AG04449 (cell line): ENCODE measurements at regions not wholly inside any gene's neighbourhood (a gene's known extent, or its start where the extent isn't known, plus 50 kb on each side); places are given as distances from the start of the nearest gene placed in this dataset.
"Not testable (repeated sequence)": the region's sequence is repeated elsewhere in the genome, so short reads cannot be mapped to it uniquely, and the experiment has no call there.

Source experiments
- CTCF ChIA-PET: fragments of 350-600 bp; formaldehyde crosslinking; extraction: SDS; loops from one replicate; lab custom pipeline; 2021; ENCODE audit warnings: antibody characterized with exemption; lab: Yijun Ruan, JAX
- POLR2A ChIA-PET: fragments of 400-600, 350-600 bp; formaldehyde crosslinking; extraction: SDS; loops from one replicate; lab custom pipeline; 2020; ENCODE audit warnings: antibody characterized with exemption, inconsistent platforms; lab: Yijun Ruan, JAX
- DNase-seq: peaks from one replicate; pipeline ENCODE4 v3.0.0-alpha.2; 2010; ENCODE audit warnings: low read depth, low spot score
- H3K4me3 ChIP-seq: 2 replicates; pipeline ENCODE4 v1.5.1; 2011; ENCODE audit warnings: low read depth, mild to moderate bottlenecking, control low read depth, low read length
- TF ChIP-seq, protein P1 (sequence below): IDR thresholded peaks from one replicate; pipeline ENCODE4 v1.5.1; 2011; ENCODE audit warnings: mild to moderate bottlenecking, moderate library complexity, low read length, control low read depth, inconsistent platforms; ENCODE audit not compliant: insufficient read depth; ENCODE audit errors: missing control alignments

DNA sequence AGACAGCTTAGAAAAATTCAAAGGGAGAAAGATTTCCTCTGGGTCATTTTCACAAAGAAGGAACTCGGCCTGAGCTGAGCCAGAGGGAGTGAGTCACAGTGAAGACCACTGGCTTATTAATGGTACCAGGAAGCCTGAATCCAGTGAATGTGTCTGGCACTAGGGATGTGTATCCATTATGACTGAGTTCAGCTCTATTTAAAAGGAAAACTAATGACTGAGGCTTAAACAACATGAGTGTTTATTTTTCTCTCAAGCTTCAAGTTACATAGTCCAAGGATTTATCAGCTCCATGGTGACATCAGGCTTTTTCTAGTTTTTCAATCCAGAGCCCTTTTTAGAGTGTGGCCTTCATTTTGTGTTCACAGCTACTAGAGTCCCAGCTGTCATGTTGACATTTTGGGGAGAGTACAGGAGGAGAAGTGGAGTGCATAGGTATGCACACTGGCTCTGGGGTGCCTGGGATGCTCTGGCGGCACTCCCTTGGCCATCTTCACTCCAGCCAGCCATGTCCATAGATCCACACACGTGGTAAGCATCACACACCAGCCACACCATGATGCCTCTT lies 159.5 kb upstream of the ERCC6L2 start:
- ChIA-PET CTCF (no interaction called here), POLR2A (no interaction called here)
- no peak overlapping the region for H3K4me3 ChIP-seq
- TF ChIP-seq, protein P1, sequence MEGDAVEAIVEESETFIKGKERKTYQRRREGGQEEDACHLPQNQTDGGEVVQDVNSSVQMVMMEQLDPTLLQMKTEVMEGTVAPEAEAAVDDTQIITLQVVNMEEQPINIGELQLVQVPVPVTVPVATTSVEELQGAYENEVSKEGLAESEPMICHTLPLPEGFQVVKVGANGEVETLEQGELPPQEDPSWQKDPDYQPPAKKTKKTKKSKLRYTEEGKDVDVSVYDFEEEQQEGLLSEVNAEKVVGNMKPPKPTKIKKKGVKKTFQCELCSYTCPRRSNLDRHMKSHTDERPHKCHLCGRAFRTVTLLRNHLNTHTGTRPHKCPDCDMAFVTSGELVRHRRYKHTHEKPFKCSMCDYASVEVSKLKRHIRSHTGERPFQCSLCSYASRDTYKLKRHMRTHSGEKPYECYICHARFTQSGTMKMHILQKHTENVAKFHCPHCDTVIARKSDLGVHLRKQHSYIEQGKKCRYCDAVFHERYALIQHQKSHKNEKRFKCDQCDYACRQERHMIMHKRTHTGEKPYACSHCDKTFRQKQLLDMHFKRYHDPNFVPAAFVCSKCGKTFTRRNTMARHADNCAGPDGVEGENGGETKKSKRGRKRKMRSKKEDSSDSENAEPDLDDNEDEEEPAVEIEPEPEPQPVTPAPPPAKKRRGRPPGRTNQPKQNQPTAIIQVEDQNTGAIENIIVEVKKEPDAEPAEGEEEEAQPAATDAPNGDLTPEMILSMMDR = no peak
- no peak for DNase-seq

DNA sequence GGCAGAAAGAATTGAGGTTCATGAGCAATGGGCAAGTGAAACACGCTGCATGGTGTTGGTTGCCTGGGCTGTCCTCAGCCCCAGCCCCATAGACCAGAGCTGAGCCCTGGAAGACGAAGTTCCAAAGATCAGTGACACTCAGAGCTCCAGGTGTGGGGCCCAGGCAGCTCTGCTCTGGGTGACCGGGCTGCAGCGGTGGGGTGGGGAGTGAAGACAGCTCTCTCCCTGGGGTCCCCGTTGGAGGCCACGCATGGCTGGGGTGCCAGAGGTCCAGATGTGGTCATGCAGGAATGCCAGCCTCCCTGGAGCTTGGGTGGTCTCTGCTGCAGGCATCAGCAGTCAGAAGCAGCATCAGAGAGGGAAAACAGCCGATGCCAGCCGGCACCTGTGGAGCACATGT lies 165.0 kb upstream of the ERCC6L2 start:
- TF ChIP-seq, protein P1 = no peak
- DNase-seq = no peak
- ChIA-PET POLR2A (no interaction called here), CTCF (no interaction called here)
- no peak overlapping the region for H3K4me3 ChIP-seq

DNA sequence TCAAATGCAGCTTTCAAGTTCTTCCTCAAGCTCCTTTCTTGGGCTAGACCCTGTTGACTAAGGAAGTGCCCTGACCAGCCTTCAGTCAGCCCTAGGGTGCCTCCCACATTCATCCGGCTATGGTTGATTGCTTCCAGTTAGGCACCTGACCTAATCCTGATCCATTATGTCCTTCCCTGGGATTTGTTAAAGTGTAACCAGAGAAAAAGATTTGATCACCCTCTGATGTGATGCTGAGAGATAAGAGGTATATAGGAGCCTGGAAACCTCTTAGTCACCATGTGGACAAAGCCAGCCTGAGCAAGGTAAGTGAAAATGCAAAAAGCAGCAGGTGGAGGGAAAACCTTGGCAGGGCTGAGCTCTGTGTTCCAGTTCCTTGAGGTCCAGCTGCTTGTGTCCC lies 178.8 kb upstream of the ERCC6L2 start:
- ChIA-PET POLR2A (no interaction called here), CTCF (no interaction called here)
- TF ChIP-seq, protein P1 = no peak
- no peak for DNase-seq
- H3K4me3 ChIP-seq = no peak overlapping the region

DNA sequence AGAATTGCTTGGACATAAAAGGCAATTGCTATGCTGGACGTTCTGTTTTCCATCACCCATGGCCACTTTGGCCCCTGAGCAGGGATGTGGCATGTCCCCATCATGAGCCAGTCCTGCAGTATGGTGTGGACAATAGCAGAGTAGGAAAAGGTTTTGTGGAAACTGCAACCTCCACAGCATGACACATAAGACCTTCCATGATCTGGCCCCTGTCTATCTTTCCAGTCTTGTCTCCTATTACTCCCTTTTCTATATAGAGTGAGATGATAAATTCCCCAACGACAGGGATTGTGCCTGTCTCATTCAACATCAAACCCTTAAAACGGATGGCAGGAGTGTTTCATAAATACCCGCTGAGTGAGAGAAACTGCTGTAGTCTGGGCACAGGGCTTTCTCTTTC lies 174.7 kb upstream of the PTCH1 start:
- CTCF ChIA-PET = no interaction called here
- TF ChIP-seq, protein P1 = no peak
- POLR2A ChIA-PET = no interaction called here

DNA sequence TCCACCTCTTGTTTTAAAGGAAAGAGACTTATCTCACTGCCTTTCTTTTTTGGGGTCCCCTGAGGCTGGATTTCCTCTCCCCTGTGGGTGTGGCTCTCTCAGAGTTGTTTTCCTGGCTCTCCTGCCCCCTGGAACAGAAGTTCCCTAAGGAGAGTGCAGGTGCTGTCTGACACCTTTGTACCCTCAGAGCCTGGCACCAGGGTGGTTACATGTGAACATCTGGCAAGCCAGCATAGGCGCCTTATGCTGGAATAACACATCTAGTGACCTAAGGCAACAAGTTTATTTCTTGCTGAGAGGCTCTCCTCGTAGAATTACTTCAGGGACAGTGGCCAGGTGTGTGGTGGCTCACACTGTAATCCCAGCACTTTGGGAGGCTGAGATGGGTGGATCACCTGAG lies 172.9 kb upstream of the PTCH1 start:
- H3K4me3 ChIP-seq = no peak overlapping the region
- ChIA-PET POLR2A (no interaction called here), CTCF (no interaction called here)
- no peak for DNase-seq
- TF ChIP-seq, protein P1 = no peak

More for the DNA sequence above, 174.7 kb upstream of the PTCH1 start:
- no peak overlapping the region for H3K4me3 ChIP-seq
- no peak for DNase-seq

DNA sequence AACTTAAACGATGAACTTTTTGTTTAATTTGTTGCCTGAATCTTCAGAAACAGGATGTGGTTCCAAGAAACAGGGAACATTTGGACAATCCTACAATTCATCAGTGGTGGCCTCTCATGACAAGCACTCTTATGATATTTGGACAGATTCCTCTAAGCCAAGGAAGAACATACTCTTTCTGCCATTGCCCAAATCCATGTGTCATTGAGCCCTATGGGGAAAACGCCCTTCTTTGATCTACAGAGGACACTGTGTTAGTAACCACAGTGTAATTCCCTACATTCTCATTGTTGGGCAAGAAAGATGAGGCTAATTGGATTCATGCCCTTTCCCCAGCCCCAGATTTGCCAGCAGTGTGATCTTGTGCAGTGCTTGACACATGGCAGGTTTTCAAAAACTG lies 167.7 kb upstream of the PTCH1 start:
- POLR2A ChIA-PET = no interaction called here

DNA sequence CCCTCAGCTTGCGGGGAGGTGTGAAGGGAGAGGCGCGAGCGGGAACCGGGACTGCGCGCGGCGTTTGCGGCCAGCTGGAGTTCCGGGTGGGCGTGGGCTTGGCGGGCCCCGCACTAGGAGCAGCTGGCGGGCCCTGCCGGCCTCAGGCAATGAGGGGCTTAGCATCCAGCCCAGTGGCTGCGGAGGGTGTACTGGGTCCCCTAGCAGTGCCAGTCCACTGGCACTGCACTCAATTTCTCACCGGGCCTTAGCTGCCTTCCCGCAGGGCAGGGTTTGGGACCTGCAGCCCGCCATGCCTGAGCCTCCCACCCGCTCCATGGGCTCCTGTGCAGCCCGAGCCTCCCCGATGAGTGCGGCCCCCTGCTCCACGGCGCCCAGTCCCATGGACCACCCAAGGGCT lies 163.5 kb upstream of the PTCH1 start:
- H3K4me3 ChIP-seq, POLR2A ChIA-PET, CTCF ChIA-PET, DNase-seq: not testable (repeated sequence)

More for the DNA sequence above, 167.7 kb upstream of the PTCH1 start:
- no peak for DNase-seq
- CTCF ChIA-PET = no interaction called here
- no peak overlapping the region for H3K4me3 ChIP-seq
- TF ChIP-seq, protein P1 = no peak
